ENCODE measurements at regions not wholly inside any gene's neighbourhood (a gene's known extent, or its start where the extent isn't known, plus 50 kb on each side); places are given as distances from the start of the nearest gene placed in this dataset.

DNA sequence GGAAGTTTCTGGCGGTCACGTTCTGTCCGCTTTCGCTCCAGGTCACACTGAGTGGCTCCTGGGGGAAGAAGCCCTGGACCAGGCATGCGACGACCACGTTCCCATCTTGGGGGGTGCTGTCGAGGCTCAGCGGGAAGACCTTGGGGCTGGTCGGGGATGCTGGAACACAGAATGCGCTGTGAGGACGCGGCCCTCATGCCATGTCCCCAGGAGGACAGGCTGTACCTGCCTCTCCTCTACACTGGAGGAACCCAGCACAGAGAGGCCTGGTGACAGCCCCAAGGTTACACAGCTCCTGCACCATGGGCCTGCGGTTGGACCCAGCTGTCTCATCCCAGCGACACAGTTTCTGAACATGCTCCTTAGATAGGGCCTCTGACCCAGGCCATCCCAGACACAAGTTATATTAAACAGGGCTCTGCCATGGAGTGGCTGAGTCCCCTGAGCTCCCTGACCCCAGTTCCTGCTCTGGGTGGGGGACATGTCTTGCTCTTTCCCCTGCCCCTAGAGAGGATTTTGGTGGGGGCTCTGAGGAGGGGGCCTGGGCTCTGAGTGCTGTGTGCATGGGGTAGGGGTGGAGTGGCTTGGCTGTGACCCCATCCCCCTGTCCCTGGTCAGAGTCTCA lies 62.0 kb downstream of the TMEM121 start:
- TF ChIP-seq POLR2AphosphoS5 (IDR thresholded peaks at IDR 0.05; ENCODE audit: low read depth, low read length) = no peak
- no peak for TF ChIP-seq POLR2A (IDR thresholded peaks at IDR 0.05; ENCODE audit: low read depth, low read length)
- TF ChIP-seq POU2F2 (IDR thresholded peaks at IDR 0.05; ENCODE audit: low read depth, low read length) = no peak
- no peak for TF ChIP-seq TAF1 (IDR thresholded peaks at IDR 0.05; ENCODE audit: low read depth, low read length)
- no peak for TF ChIP-seq PAX5 (IDR thresholded peaks at IDR 0.05; ENCODE audit: insufficient read depth, low read length, severe bottlenecking)
